PC-9 (cell line): ENCODE measurements at regions not wholly inside any gene's neighbourhood (a gene's known extent, or its start where the extent isn't known, plus 50 kb on each side); places are given as distances from the start of the nearest gene placed in this dataset.

ENCODE experiments used
- BruUV-seq: library from RNA; stranded (reverse); fragments of 400-500 nt; replicated peaks from 2 replicates; lab custom pipeline; 2021; lab: Mats Ljungman, UMichigan
- CTCF ChIA-PET: fragments of 300-600 bp; sonication (Branson Sonifier 250); formaldehyde crosslinking; loops from one replicate; lab custom pipeline; 2022; ENCODE audit warnings: antibody characterized with exemption; lab: Charles Lee
- POLR2A ChIA-PET: fragments of 300-600 bp; sonication (Branson Sonifier 250); formaldehyde crosslinking; loops from one replicate; lab custom pipeline; 2022; ENCODE audit warnings: antibody characterized with exemption; ENCODE audit not compliant: unreplicated experiment; lab: Charles Lee
- DNase-seq, 2 experiments: peaks; one replicate each; pipeline versions ENCODE4 v3.0.0 to v3.0.0-alpha.2; 2015 to 2022; ENCODE audit warnings: mixed read lengths in 1 of 2
- H2AFZ ChIP-seq: fragments of 200-600 bp; sonication (generic); 2 replicates; pipeline ENCODE4 v1.8.1; 2017; ENCODE audit warnings: antibody characterized with exemption
- H3F3A ChIP-seq: fragments of 200-600 bp; sonication (generic); 2 replicates; pipeline ENCODE4 v1.8.1; 2017; ENCODE audit warnings: antibody characterized with exemption, mild to moderate bottlenecking, low read depth; ENCODE audit not compliant: insufficient read depth
- H3K27ac ChIP-seq: fragments of 200-600 bp; sonication (generic); 2 replicates; pipeline ENCODE4 v1.6.1; 2016; ENCODE audit warnings: mixed run types
- H3K27me3 ChIP-seq: fragments of 200-600 bp; sonication (generic); 2 replicates; pipeline ENCODE4 v1.6.1; 2016; ENCODE audit warnings: low read depth, mixed run types; ENCODE audit not compliant: insufficient read depth
- H3K36me3 ChIP-seq: fragments of 200-600 bp; sonication (generic); 2 replicates; pipeline ENCODE4 v1.6.1; 2016; ENCODE audit warnings: low read depth, mixed run types
- H3K4me1 ChIP-seq: fragments of 200-600 bp; sonication (generic); replicated peaks from 2 replicates; pipeline ENCODE4 v1.6.1; 2016; ENCODE audit warnings: mixed run types; ENCODE audit not compliant: insufficient read depth
- H3K4me2 ChIP-seq: fragments of 200-600 bp; sonication (generic); 2 replicates; pipeline ENCODE4 v1.6.1; 2017; ENCODE audit warnings: mixed run types
- H3K4me3 ChIP-seq: fragments of 200-600 bp; sonication (generic); 2 replicates; pipeline ENCODE4 v1.6.1; 2016; ENCODE audit warnings: mixed run types
- H3K79me2 ChIP-seq: fragments of 200-600 bp; sonication (generic); 2 replicates; pipeline ENCODE4 v1.6.1; 2017; ENCODE audit warnings: low read depth, mixed run types
- H3K9me2 ChIP-seq: fragments of 200-600 bp; sonication (generic); 2 replicates; pipeline ENCODE4 v1.8.1; 2017; ENCODE audit warnings: mild to moderate bottlenecking; ENCODE audit not compliant: insufficient read depth
- H3K9me3 ChIP-seq: fragments of 200-600 bp; sonication (generic); 2 replicates; pipeline ENCODE4 v1.8.1; 2016; ENCODE audit warnings: low read depth; ENCODE audit not compliant: insufficient read depth
- H4K20me1 ChIP-seq: fragments of 200-600 bp; sonication (generic); 2 replicates; pipeline ENCODE4 v1.8.1; 2017; ENCODE audit not compliant: insufficient read depth
- EZH2 ChIP-seq: fragments of 200-600 bp; sonication (generic); IDR thresholded peaks from 2 replicates; pipeline ENCODE4 v1.8.0; 2017; ENCODE audit warnings: antibody characterized with exemption, low read depth
- intact Hi-C: fragments of 100-400 bp; cut with micrococcal nuclease; formaldehyde crosslinking; loops from one replicate; pipeline ENCODE4 v1.10.0; 2022; ENCODE audit not compliant: unreplicated experiment
- TF ChIP-seq, protein P1 (sequence below): fragments of 200-600 bp; sonication (generic); conservative IDR thresholded peaks from 2 replicates; pipeline ENCODE4 v1.6.1; 2017; ENCODE audit warnings: mixed run types, antibody characterized with exemption, mild to moderate bottlenecking, moderate library complexity

DNA sequence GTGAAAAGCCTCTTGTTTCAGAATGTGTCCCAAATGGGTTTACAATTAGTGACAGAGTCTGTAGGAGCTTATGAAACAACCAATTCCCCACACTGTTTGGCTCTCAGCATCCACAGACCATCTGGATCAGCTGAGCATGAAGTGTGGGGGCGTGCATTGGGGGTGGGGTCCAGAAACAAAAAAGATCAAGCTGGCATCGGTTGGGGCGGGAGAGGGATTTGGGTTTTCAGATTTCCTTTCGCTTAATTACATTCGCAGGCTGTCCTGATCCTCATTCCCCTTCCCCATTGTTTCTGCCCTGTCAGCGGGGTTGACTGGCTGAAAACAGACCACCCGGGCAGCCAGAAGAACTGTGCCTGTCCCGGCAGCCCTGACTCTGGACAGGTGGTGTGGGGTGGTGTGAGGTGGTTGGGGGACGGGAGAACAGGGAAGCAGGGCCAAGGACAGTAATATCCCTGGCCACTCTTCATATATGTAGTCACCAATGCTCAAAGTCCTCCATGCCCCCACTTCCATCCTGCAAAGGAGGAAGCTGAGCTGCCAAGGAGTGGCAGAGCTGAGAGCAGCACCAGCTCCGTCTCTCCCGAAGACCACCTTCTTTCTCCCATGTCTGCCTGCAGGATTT lies 92.0 kb downstream of the IER5 start:
- H3K4me3 ChIP-seq, result no peak overlapping the region
- POLR2A ChIA-PET, result interaction anchor here (0.6 kb wide), 1 partner anchor 218 kb away, joined by 4 read pairs; no protein-coding TSS in a partner anchor
- no peaks in the 10 kb centered on the region for H3F3A ChIP-seq
- no peak overlapping the region for H3K4me2 ChIP-seq
- peaks cover 42% of the 10 kb centered on the region for H3K27me3 ChIP-seq
- no peak overlapping the region for H3K27ac ChIP-seq
- CTCF ChIA-PET, result no interaction called here
- no peaks in the 10 kb centered on the region for H3K9me2 ChIP-seq
- H3K9me3 ChIP-seq, result no peaks in the 10 kb centered on the region
- H4K20me1 ChIP-seq, result no peaks in the 10 kb centered on the region
- intact Hi-C loops, result no loop called here
- H3K79me2 ChIP-seq, result no peaks in the 10 kb centered on the region
- DNase-seq, result no peak
- BruUV-seq, result no TSS peak
- no peak overlapping the region for H2AFZ ChIP-seq
- TF ChIP-seq, protein P1, sequence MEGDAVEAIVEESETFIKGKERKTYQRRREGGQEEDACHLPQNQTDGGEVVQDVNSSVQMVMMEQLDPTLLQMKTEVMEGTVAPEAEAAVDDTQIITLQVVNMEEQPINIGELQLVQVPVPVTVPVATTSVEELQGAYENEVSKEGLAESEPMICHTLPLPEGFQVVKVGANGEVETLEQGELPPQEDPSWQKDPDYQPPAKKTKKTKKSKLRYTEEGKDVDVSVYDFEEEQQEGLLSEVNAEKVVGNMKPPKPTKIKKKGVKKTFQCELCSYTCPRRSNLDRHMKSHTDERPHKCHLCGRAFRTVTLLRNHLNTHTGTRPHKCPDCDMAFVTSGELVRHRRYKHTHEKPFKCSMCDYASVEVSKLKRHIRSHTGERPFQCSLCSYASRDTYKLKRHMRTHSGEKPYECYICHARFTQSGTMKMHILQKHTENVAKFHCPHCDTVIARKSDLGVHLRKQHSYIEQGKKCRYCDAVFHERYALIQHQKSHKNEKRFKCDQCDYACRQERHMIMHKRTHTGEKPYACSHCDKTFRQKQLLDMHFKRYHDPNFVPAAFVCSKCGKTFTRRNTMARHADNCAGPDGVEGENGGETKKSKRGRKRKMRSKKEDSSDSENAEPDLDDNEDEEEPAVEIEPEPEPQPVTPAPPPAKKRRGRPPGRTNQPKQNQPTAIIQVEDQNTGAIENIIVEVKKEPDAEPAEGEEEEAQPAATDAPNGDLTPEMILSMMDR, result no peak
- no peak for TF ChIP-seq EZH2
- no peaks in the 10 kb centered on the region for H3K4me1 ChIP-seq
- H3K36me3 ChIP-seq, result no peaks in the 10 kb centered on the region

DNA sequence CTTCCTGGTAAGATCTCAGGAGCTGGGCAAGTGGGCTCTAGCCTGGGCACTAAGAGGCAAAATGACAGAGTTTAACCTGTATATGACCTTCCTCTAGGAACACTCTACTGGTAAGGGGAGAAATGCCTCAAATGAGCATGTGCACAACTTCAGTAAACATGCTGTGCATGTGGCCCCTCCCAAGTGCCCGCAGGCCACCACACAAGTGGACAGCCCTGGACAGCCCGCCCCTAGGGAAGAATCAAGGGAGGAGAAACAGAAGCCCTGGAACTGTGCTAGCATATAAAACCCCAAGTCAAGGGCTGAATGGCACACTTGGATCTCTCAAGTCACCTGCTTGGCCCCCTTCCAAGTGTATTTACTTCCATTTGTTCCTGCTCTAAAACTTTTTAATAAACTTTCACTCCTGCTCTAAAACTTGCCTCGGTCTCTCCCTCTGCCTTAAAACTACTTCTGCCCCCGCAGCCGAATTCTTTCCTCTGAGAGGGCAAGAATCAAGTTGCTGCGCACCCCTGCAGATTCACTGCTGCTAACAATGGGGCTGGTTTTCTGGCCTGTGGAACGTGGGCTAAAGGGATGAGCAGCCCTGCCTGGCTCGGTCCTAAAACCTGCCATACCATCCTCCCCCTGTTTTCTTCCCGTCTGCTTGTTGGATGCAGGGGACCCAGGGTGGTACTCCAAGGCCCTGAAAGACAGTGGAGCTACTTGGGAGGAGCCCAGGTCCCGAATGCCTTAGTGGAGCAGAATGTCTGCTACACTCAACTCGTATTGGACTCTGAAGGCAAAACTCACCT lies 93.5 kb downstream of the IER5 start:
- no TSS peak for BruUV-seq
- intact Hi-C loops, result no loop called here
- H3K4me2 ChIP-seq, result no peak overlapping the region
- no peak overlapping the region for H3K4me3 ChIP-seq
- H2AFZ ChIP-seq, result no peak overlapping the region
- peaks cover 50% of the 10 kb centered on the region for H3K27me3 ChIP-seq
- H3F3A ChIP-seq, result no peaks in the 10 kb centered on the region
- CTCF ChIA-PET, result no interaction called here
- H3K9me2 ChIP-seq, result no peaks in the 10 kb centered on the region
- no peaks in the 10 kb centered on the region for H3K36me3 ChIP-seq
- H3K9me3 ChIP-seq, result no peaks in the 10 kb centered on the region
- H3K79me2 ChIP-seq, result no peaks in the 10 kb centered on the region
- DNase-seq, result no peak
- TF ChIP-seq, protein P1, result no peak
- TF ChIP-seq EZH2, result no peak
- no peaks in the 10 kb centered on the region for H4K20me1 ChIP-seq
- H3K27ac ChIP-seq, result no peak overlapping the region
- H3K4me1 ChIP-seq, result no peaks in the 10 kb centered on the region
- POLR2A ChIA-PET, result no interaction called here

DNA sequence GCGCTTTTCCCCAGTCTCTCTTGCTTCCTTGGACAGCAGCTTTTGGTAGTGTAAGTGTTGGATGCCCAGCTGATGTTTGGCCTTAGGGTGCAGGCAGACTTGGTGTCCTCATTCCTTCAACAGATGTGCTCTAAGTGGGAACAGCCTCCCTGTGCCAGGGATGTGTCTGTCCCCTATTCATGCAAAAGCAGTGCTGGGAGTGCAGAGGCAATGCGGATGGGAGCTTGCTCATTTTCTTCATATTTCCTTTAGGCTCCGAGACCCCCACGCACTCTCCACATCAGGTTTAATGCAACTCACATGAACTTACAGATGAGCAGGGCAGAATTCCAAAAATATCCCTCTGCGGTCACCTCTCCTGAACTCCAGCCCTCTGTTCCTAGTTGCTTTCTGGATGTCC lies 96.1 kb downstream of the IER5 start:
- no TSS peak for BruUV-seq
- CTCF ChIA-PET, result no interaction called here

More for the DNA sequence above, 96.1 kb downstream of the IER5 start:
- POLR2A ChIA-PET, result no interaction called here
- DNase-seq, result no peak
- Histone ChIP-seq H3F3A (no peaks in the 10 kb centered on the region), H3K36me3 (no peaks in the 10 kb centered on the region), H3K4me1 (no peaks in the 10 kb centered on the region), H3K79me2 (no peaks in the 10 kb centered on the region), H2AFZ (no peak overlapping the region), H3K27me3 (peaks cover 58% of the 10 kb centered on the region), H3K4me3 (no peak overlapping the region), H3K9me2 (no peaks in the 10 kb centered on the region), H3K4me2 (no peak overlapping the region), H3K27ac (no peak overlapping the region), H4K20me1 (no peaks in the 10 kb centered on the region), H3K9me3 (no peaks in the 10 kb centered on the region)
- intact Hi-C loops, result no loop called here
- TF ChIP-seq EZH2, result no peak
- TF ChIP-seq, protein P1, result no peak
